GM12873 (cell line): ENCODE measurements at regions not wholly inside any gene's neighbourhood (a gene's known extent, or its start where the extent isn't known, plus 50 kb on each side); places are given as distances from the start of the nearest gene placed in this dataset.

ENCODE experiments used
- TF ChIP-seq, protein P1 (sequence below): IDR thresholded peaks from 2 replicates; pipeline ENCODE4 v1.5.1; 2012; ENCODE audit warnings: low read depth, mild to moderate bottlenecking, moderate library complexity, low read length, control low read depth; ENCODE audit not compliant: insufficient read depth; ENCODE audit errors: missing control alignments

DNA sequence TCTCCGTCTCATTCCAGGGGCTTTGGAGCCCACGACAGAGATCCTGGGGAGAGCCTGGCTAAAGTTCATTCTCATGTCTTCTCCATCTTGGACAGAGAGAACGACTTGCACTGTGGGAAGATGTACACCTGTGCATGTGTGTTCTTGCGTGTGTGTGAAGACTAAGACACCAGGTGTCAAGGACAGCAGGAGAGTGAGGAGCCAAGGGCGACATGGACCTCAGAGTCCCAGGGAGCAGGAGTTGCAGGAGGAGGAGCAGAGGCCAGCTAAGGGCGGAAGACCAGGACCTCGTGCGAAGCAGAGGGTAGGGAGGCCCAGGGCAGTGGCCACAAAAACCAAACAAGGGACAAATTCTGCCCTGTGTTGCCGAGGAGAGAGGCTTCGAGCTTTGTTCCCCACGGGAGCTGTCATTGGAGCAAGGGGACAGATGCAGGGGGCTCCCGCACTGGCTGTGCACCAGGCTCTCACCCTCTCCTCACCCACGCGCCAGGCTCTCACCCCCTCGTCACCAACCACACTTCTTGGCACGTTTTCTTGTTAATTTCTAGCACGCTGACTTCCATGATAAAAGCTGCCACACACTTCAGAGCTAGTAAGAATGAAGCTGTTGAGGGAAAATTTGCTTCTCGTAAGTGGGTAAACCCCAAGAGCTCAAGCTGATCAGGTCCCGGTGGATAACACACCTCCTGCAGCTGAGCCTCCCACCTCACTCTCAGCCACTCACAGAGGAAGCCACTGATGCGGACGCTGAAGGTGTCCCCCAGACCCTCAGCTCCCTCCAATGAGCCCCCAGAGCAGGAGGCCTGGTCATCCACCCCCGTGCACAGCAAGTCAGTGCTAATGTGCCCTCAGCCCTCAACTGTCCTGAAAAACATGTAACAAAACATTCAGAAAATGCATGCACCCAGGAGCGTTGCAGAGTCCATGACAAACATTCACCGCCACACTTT, 62.6 kb downstream of the DLL1 start:
- TF ChIP-seq, protein P1, sequence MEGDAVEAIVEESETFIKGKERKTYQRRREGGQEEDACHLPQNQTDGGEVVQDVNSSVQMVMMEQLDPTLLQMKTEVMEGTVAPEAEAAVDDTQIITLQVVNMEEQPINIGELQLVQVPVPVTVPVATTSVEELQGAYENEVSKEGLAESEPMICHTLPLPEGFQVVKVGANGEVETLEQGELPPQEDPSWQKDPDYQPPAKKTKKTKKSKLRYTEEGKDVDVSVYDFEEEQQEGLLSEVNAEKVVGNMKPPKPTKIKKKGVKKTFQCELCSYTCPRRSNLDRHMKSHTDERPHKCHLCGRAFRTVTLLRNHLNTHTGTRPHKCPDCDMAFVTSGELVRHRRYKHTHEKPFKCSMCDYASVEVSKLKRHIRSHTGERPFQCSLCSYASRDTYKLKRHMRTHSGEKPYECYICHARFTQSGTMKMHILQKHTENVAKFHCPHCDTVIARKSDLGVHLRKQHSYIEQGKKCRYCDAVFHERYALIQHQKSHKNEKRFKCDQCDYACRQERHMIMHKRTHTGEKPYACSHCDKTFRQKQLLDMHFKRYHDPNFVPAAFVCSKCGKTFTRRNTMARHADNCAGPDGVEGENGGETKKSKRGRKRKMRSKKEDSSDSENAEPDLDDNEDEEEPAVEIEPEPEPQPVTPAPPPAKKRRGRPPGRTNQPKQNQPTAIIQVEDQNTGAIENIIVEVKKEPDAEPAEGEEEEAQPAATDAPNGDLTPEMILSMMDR = no peak

- TF ChIP-seq, protein P1 = no peak
Observed at GRCh38 chr6:170227521-170227983, 63.3 kb downstream of the DLL1 start.

- TF ChIP-seq, protein P1 = no peak
Observed at GRCh38 chr6:170226647-170227046, 64.2 kb downstream of the DLL1 start.

DNA sequence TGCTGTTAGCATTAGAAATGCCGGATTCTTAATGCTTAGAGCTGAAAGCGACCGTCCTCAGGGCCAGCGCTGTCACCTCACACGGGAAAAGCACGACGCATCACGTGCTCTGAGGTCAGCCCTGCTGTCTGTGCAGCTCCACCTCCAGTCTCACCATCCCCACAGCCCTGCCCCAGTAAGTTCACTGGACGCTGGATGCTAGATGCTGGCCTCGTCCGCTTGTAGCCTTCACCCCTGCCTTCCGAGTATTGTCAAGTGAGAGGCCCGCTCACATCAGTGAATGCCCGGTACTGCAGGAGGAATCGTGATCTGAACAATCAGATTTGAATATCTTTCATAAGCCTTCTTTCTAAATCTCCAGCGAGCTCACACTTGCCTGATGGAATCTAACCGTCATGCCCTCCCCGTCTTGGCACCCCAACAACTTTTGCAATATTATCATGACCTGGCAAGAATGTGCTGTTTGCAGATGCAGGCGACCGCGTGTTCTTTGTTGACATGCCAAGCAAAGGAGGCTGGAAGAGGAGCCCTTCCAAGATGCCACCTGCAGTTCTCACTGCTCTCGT, 64.9 kb downstream of the DLL1 start:
- TF ChIP-seq, protein P1 = no peak

- TF ChIP-seq, protein P1 = no peak
Observed at GRCh38 chr6:170224694-170225660, 65.9 kb downstream of the DLL1 start.

- TF ChIP-seq, protein P1 = no peak
Observed at GRCh38 chr6:170223718-170224693, 66.9 kb downstream of the DLL1 start.
